SK-N-SH (cell line): ENCODE measurements at regions not wholly inside any gene's neighbourhood (a gene's known extent, or its start where the extent isn't known, plus 50 kb on each side); places are given as distances from the start of the nearest gene placed in this dataset.

Experiments
- CHD2 ChIP-seq: fragments of 150-350 bp; IDR thresholded peaks from 2 replicates; pipeline ENCODE4 v1.6.1; 2018; ENCODE audit warnings: low read length; ENCODE audit not compliant: partially characterized antibody
- CTCF ChIP-seq: fragments of 200-600 bp; sonication (generic); IDR thresholded peaks from 2 replicates; pipeline ENCODE4 v1.6.1; 2017; ENCODE audit warnings: antibody characterized with exemption, mild to moderate bottlenecking, moderate library complexity
- EP300 ChIP-seq, 2 experiments: IDR thresholded peaks; 2 replicates each; pipeline versions ENCODE4 v1.4.0 to v1.6.1; 2012; ENCODE audit warnings: borderline replicate concordance in 1 of 2, low read depth in 1 of 2, low read length in 1 of 2
- EZH2phosphoT487 ChIP-seq: fragments of 200-600 bp; sonication (generic); IDR thresholded peaks from 2 replicates; pipeline ENCODE4 v1.6.1; 2017; ENCODE audit warnings: low read depth, mixed run types, mild to moderate bottlenecking, antibody characterized with exemption, moderate library complexity, borderline replicate concordance
- RFX5 ChIP-seq: IDR thresholded peaks from 2 replicates; pipeline ENCODE4 v1.6.1; 2012; ENCODE audit warnings: mild to moderate bottlenecking, improper control_type of control experiment, low read length
- USF2 ChIP-seq: fragments of 150-350 bp; IDR thresholded peaks from 2 replicates; pipeline ENCODE4 v1.6.1; 2017; ENCODE audit warnings: antibody characterized with exemption, low read length, low read depth, borderline replicate concordance
- YY1 ChIP-seq: IDR thresholded peaks from 2 replicates; pipeline ENCODE4 v1.4.0; 2012; ENCODE audit warnings: low read depth, mild to moderate bottlenecking

- TF ChIP-seq CTCF (no peak), CHD2 (no peak), RFX5 (no peak), EZH2phosphoT487 (no peak), USF2 (no peak), EP300 (IDR thresholded peaks at IDR 0.05; ENCODE audit: borderline replicate concordance in 1 of 2, low read depth in 1 of 2, low read length in 1 of 2) (no peak), YY1 (no peak)
Measured at GRCh38 chr18:62447652-62448051, 75.2 kb upstream of the ZCCHC2 start.
